SK-N-SH (cell line): ENCODE measurements at regions not wholly inside any gene's neighbourhood (a gene's known extent, or its start where the extent isn't known, plus 50 kb on each side); places are given as distances from the start of the nearest gene placed in this dataset.

Experiments
- CTCF ChIA-PET: fragments of 300-600, 350-600 bp; formaldehyde crosslinking; extraction: SDS; loops from one replicate; lab custom pipeline; 2021; lab: Yijun Ruan, JAX
- POLR2A ChIA-PET: fragments of 350-600 bp; sonication (Branson Sonifier 250); formaldehyde crosslinking; extraction: SDS; loops from one replicate; lab custom pipeline; 2020; ENCODE audit warnings: antibody characterized with exemption, inconsistent platforms; lab: Yijun Ruan, JAX
- DNase-seq: peaks from one replicate; pipeline ENCODE4 v3.0.0; 2012
- H2AFZ ChIP-seq: fragments of 200-600 bp; sonication (generic); 2 replicates; pipeline ENCODE4 v1.8.1; 2016; ENCODE audit warnings: antibody characterized with exemption, mild to moderate bottlenecking, low read depth
- H3F3A ChIP-seq: fragments of 200-600 bp; sonication (generic); replicated peaks from 2 replicates; pipeline ENCODE3; 2016; ENCODE audit warnings: antibody characterized with exemption, mild to moderate bottlenecking; ENCODE audit not compliant: insufficient read depth
- H3K27ac ChIP-seq, 2 experiments: fragments of 200-500 bp in 1 of 2; fragments of 200-600 bp in 1 of 2; sonication (Bioruptor generic) in 1 of 2; sonication (generic), shearing (Covaris generic) in 1 of 2; 2 replicates each; pipeline versions ENCODE4 v1.5.1 to v1.6.1; 2014 to 2016; ENCODE audit warnings: low read depth in 2 of 2, inconsistent platforms in 1 of 2, low read length in 1 of 2, mild to moderate bottlenecking in 1 of 2, mixed read lengths in 1 of 2
- H3K27me3 ChIP-seq: fragments of 200-600 bp; sonication (generic), shearing (Covaris generic); 2 replicates; pipeline ENCODE4 v1.6.1; 2016; ENCODE audit warnings: mixed run types; ENCODE audit not compliant: insufficient read depth
- H3K36me3 ChIP-seq, 2 experiments: fragments of 200-500 bp in 1 of 2; fragments of 200-600 bp in 1 of 2; sonication (Bioruptor generic) in 1 of 2; sonication (generic) in 1 of 2; replicated peaks in 1 of 2; 2 replicates each; pipeline versions ENCODE3 to v1.5.1; 2014 to 2016; ENCODE audit warnings: low read length in 1 of 2, mild to moderate bottlenecking in 1 of 2; ENCODE audit not compliant: insufficient read depth in 2 of 2, control insufficient read depth in 1 of 2
- H3K4me1 ChIP-seq, 2 experiments: fragments of 200-500 bp in 1 of 2; fragments of 200-600 bp in 1 of 2; sonication (Bioruptor generic) in 1 of 2; sonication (generic), shearing (Covaris generic) in 1 of 2; 2 replicates each; pipeline versions ENCODE4 v1.5.1 to v1.6.1; 2014 to 2016; ENCODE audit warnings: low read depth in 1 of 2, low read length in 1 of 2, mixed run types in 1 of 2; ENCODE audit not compliant: insufficient read depth in 2 of 2, control insufficient read depth in 1 of 2
- H3K4me2 ChIP-seq: fragments of 200-600 bp; sonication (generic), shearing (Covaris generic); 2 replicates; pipeline ENCODE4 v1.6.1; 2017; ENCODE audit warnings: mixed run types
- H3K4me3 ChIP-seq, 2 experiments: fragments of 200-500 bp in 1 of 2; fragments of 200-600 bp in 1 of 2; sonication (Bioruptor generic) in 1 of 2; sonication (generic), shearing (Covaris generic) in 1 of 2; 2 replicates each; pipeline versions ENCODE4 v1.5.1 to v1.8.1; 2014 to 2016; ENCODE audit warnings: low read depth in 2 of 2, inconsistent platforms in 1 of 2, low read length in 1 of 2, mild to moderate bottlenecking in 1 of 2, mixed read lengths in 1 of 2, moderate library complexity in 1 of 2
- H3K79me2 ChIP-seq: fragments of 200-600 bp; sonication (generic); 2 replicates; pipeline ENCODE4 v1.8.1; 2017; ENCODE audit warnings: mild to moderate bottlenecking; ENCODE audit not compliant: insufficient read depth
- H3K9ac ChIP-seq: fragments of 200-600 bp; sonication (generic); 2 replicates; pipeline ENCODE4 v1.6.1; 2017; ENCODE audit warnings: mixed run types
- H3K9me2 ChIP-seq: fragments of 200-600 bp; sonication (generic); 2 replicates; pipeline ENCODE4 v1.6.1; 2017; ENCODE audit warnings: mixed run types
- H3K9me3 ChIP-seq: fragments of 200-600 bp; sonication (generic); 2 replicates; pipeline ENCODE4 v1.6.1; 2017; ENCODE audit warnings: mixed run types, mild to moderate bottlenecking, moderate library complexity
- H4K20me1 ChIP-seq: fragments of 200-600 bp; sonication (generic); 2 replicates; pipeline ENCODE4 v1.6.1; 2017; ENCODE audit warnings: mild to moderate bottlenecking, mixed run types; ENCODE audit not compliant: insufficient read depth
- ELF1 ChIP-seq: IDR thresholded peaks from 2 replicates; pipeline ENCODE4 v1.4.0; 2012
- EZH2phosphoT487 ChIP-seq: fragments of 200-600 bp; sonication (generic); IDR thresholded peaks from 2 replicates; pipeline ENCODE4 v1.6.1; 2017; ENCODE audit warnings: low read depth, mixed run types, mild to moderate bottlenecking, antibody characterized with exemption, moderate library complexity, borderline replicate concordance
- FOSL2 ChIP-seq: IDR thresholded peaks from 2 replicates; pipeline ENCODE4 v1.4.0; 2012; ENCODE audit warnings: low read depth, mild to moderate bottlenecking, moderate library complexity, borderline replicate concordance
- GABPA ChIP-seq: IDR thresholded peaks from 2 replicates; pipeline ENCODE4 v1.4.0; 2012; ENCODE audit warnings: low read depth, mild to moderate bottlenecking
- JUND ChIP-seq: IDR thresholded peaks from 2 replicates; pipeline ENCODE4 v1.4.0; 2012
- MEF2A ChIP-seq: IDR thresholded peaks from 2 replicates; pipeline ENCODE4 v1.4.0; 2012; ENCODE audit warnings: low read depth, borderline replicate concordance
- NFIC ChIP-seq: IDR thresholded peaks from 2 replicates; pipeline ENCODE4 v1.4.0; 2012; ENCODE audit warnings: borderline replicate concordance
- RAD21 ChIP-seq: IDR thresholded peaks from 2 replicates; pipeline ENCODE4 v1.6.1; 2012; ENCODE audit warnings: mild to moderate bottlenecking, low read length
- RCOR1 ChIP-seq: fragments of 150-350 bp; IDR thresholded peaks from 2 replicates; pipeline ENCODE4 v1.6.1; 2017; ENCODE audit warnings: antibody characterized with exemption, low read length
- REST ChIP-seq: IDR thresholded peaks from 2 replicates; pipeline ENCODE4 v1.6.1; 2012; ENCODE audit warnings: mild to moderate bottlenecking, low read depth, low read length, moderate library complexity
- SIN3A ChIP-seq: IDR thresholded peaks from 2 replicates; pipeline ENCODE4 v1.6.1; 2012; ENCODE audit warnings: low read depth, mild to moderate bottlenecking, low read length, moderate library complexity, borderline replicate concordance
- TCF12 ChIP-seq: IDR thresholded peaks from 2 replicates; pipeline ENCODE4 v1.4.0; 2012
- WGBS: methylation state at CpG from one replicate; pipeline ENCODE4 v1.1.6; 2017; ENCODE audit warnings: low lambda C conversion rate; 5-methylcytosine and 5-hydroxymethylcytosine counted together
- TF ChIP-seq, protein P1 (sequence below): fragments of 200-600 bp; sonication (generic); IDR thresholded peaks from 2 replicates; pipeline ENCODE4 v1.6.1; 2017; ENCODE audit warnings: antibody characterized with exemption, mild to moderate bottlenecking, moderate library complexity
- TF ChIP-seq, protein P2 (sequence below): IDR thresholded peaks from 2 replicates; pipeline ENCODE4 v1.4.0; 2012; ENCODE audit warnings: low read depth, borderline replicate concordance

- TF ChIP-seq JUND (no peak), GABPA (no peak), SIN3A (no peak)
- TF ChIP-seq, protein P1, sequence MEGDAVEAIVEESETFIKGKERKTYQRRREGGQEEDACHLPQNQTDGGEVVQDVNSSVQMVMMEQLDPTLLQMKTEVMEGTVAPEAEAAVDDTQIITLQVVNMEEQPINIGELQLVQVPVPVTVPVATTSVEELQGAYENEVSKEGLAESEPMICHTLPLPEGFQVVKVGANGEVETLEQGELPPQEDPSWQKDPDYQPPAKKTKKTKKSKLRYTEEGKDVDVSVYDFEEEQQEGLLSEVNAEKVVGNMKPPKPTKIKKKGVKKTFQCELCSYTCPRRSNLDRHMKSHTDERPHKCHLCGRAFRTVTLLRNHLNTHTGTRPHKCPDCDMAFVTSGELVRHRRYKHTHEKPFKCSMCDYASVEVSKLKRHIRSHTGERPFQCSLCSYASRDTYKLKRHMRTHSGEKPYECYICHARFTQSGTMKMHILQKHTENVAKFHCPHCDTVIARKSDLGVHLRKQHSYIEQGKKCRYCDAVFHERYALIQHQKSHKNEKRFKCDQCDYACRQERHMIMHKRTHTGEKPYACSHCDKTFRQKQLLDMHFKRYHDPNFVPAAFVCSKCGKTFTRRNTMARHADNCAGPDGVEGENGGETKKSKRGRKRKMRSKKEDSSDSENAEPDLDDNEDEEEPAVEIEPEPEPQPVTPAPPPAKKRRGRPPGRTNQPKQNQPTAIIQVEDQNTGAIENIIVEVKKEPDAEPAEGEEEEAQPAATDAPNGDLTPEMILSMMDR, result no peak
- TF ChIP-seq, all 33 proteins: peak for 0
Observed at GRCh38 chr3:21094686-21095085, 656.3 kb downstream of the ZNF385D start (continued).

DNA sequence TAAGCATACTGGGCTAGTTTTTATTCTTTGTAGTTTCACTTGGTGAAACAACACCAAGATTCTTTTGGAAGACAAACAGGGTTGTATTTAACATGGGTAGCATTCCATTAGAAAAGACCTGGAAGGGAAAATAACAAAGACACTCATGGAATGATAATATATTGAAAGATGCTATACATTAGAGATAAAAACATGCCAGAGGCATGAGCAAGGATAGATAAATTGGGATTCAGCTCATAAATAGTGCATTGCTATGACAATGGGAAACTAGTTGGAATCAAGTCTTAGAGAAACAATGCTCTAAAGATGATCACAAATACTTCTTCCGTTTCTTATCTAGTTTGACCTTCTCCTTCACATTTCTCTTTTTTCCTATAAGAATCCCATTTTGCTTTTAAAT, 677.4 kb downstream of the ZNF385D start:
- H3K36me3 ChIP-seq, result no peaks in the 10 kb centered on the region
- no peaks in the 10 kb centered on the region for H3K27me3 ChIP-seq
- POLR2A ChIA-PET, result no interaction called here
- H3K79me2 ChIP-seq, result no peaks in the 10 kb centered on the region
- DNase-seq, result no peak
- no peak overlapping the region for H3K4me3 ChIP-seq
- H3F3A ChIP-seq, result no peaks in the 10 kb centered on the region
- H3K9me2 ChIP-seq, result no peaks in the 10 kb centered on the region
- H2AFZ ChIP-seq, result no peak overlapping the region
- no peaks in the 10 kb centered on the region for H3K4me1 ChIP-seq
- WGBS, result 46% methylated on average over 1 of the region's 1 CpG
- H3K27ac ChIP-seq, result no peak overlapping the region
- CTCF ChIA-PET, result interaction anchor here (1.1 kb wide), 1 partner anchor 10 kb away, joined by 5 read pairs; no protein-coding TSS in a partner anchor
- TF ChIP-seq MEF2A (no peak), ELF1 (no peak), SIN3A (no peak)
- no peak overlapping the region for H3K4me2 ChIP-seq
- no peaks in the 10 kb centered on the region for H3K9me3 ChIP-seq
- H4K20me1 ChIP-seq, result no peaks in the 10 kb centered on the region
- no peak overlapping the region for H3K9ac ChIP-seq

DNA sequence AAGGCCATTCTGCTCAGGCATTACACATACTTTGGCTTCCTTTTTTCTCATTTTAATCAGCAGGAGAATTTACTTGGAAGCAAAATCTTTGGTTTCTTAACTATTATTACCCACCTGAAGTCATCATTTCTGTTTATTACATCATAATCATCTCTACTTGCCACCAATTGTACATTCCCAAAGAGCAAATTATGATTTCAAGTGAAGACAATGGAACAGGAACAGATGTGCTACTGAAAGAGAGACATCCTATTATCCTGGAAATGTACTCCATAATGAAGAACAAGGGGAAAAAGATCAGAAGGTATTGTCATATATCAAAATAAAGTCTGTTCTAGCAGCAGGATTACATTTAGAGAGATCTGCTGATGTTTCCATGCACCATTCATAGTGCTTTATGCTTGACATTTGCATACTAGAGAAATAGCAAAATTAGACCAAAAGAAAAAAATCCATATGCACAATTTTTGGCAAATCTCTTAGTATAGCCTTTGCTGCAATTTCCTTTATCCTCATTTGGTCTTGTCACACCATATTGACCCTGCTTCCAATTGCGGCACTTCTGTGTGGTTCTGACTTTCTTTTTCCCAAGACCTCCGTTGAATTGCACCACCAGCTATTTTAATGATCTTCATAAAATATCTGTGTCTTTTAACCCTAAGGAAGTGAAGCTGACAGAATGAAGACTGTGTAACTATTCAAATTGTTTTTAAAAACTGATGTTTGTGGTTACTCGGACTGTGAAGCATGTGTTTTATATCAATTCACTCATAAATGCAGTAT, 683.8 kb downstream of the ZNF385D start:
- H3K9me3 ChIP-seq, result no peaks in the 10 kb centered on the region
- H3F3A ChIP-seq, result no peaks in the 10 kb centered on the region
- H4K20me1 ChIP-seq, result no peaks in the 10 kb centered on the region
- H3K4me3 ChIP-seq, result no peak overlapping the region
- H3K4me2 ChIP-seq, result no peak overlapping the region
- no peak overlapping the region for H3K9ac ChIP-seq
- CTCF ChIA-PET, result interaction anchor here (0.7 kb wide), 1 partner anchor 11 kb away, joined by 3 read pairs; no protein-coding TSS in a partner anchor
- DNase-seq, result no peak
- H3K4me1 ChIP-seq, result no peaks in the 10 kb centered on the region
- POLR2A ChIA-PET, result no interaction called here
- no peak for TF ChIP-seq RAD21
- TF ChIP-seq, protein P1, result no peak
- no peak for TF ChIP-seq JUND
- no peak for TF ChIP-seq RCOR1
- no peak for TF ChIP-seq NFIC
- no peak for TF ChIP-seq EZH2phosphoT487
- TF ChIP-seq TCF12, result no peak
- no peak for TF ChIP-seq ELF1
- TF ChIP-seq, protein P2, sequence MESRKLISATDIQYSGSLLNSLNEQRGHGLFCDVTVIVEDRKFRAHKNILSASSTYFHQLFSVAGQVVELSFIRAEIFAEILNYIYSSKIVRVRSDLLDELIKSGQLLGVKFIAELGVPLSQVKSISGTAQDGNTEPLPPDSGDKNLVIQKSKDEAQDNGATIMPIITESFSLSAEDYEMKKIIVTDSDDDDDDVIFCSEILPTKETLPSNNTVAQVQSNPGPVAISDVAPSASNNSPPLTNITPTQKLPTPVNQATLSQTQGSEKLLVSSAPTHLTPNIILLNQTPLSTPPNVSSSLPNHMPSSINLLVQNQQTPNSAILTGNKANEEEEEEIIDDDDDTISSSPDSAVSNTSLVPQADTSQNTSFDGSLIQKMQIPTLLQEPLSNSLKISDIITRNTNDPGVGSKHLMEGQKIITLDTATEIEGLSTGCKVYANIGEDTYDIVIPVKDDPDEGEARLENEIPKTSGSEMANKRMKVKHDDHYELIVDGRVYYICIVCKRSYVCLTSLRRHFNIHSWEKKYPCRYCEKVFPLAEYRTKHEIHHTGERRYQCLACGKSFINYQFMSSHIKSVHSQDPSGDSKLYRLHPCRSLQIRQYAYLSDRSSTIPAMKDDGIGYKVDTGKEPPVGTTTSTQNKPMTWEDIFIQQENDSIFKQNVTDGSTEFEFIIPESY, result no peak
- TF ChIP-seq FOSL2, result no peak
- no peak for TF ChIP-seq GABPA
- no peak for TF ChIP-seq REST
- no peak overlapping the region for H2AFZ ChIP-seq
- WGBS, result 64% methylated on average over 3 of the region's 3 CpGs
- no peaks in the 10 kb centered on the region for H3K79me2 ChIP-seq
- H3K9me2 ChIP-seq, result no peaks in the 10 kb centered on the region
- no peaks in the 10 kb centered on the region for H3K36me3 ChIP-seq
- no peak overlapping the region for H3K27ac ChIP-seq
- no peaks in the 10 kb centered on the region for H3K27me3 ChIP-seq
